Activated naive CD8-positive, alpha-beta T cell treated with anti-CD3 and anti-CD28 coated beads, Interleukin-2, amount 50 U/mL, for 24 hours (primary cell): ENCODE measurements at regions not wholly inside any gene's neighbourhood (a gene's known extent, or its start where the extent isn't known, plus 50 kb on each side); places are given as distances from the start of the nearest gene placed in this dataset.

Source experiments
- ATAC-seq: fragments of 150-1000 bp; cut with Tn5 transposase; one replicate; pipeline ENCODE4 v1.10.0; 2021
- DNase-seq: peaks from one replicate; pipeline ENCODE4 v3.0.0; 2021
- H3K27ac Mint-ChIP-seq: one replicate; pipeline ENCODE4 v1.8.0; 2021; ENCODE audit warnings: mild to moderate bottlenecking, mixed read lengths
- H3K27me3 Mint-ChIP-seq: one replicate; pipeline ENCODE4 v1.8.0; 2021; ENCODE audit warnings: mixed read lengths
- H3K36me3 Mint-ChIP-seq: one replicate; pipeline ENCODE4 v1.8.0; 2021; ENCODE audit warnings: low read depth, mixed read lengths
- H3K4me1 Mint-ChIP-seq: one replicate; pipeline ENCODE4 v1.8.0; 2021; ENCODE audit warnings: mixed read lengths
- H3K4me3 Mint-ChIP-seq: one replicate; pipeline ENCODE4 v1.8.0; 2021; ENCODE audit warnings: mild to moderate bottlenecking, moderate library complexity, mixed read lengths
- H3K9me3 Mint-ChIP-seq: one replicate; pipeline ENCODE4 v1.8.0; 2021; ENCODE audit warnings: mixed read lengths

- Mint-ChIP-seq H3K4me1 (no peaks in the 10 kb centered on the region), H3K27me3 (no peaks in the 10 kb centered on the region), H3K27ac (no peak overlapping the region), H3K4me3 (no peak overlapping the region), H3K36me3 (no peaks in the 10 kb centered on the region), H3K9me3 (peaks cover 18% of the 10 kb centered on the region)
- DNase-seq = no peak
- ATAC-seq = no peak
These were observed 437.6 kb downstream of the EIPR1 start for GRCh38 chr2:2940061-2940460.

- Mint-ChIP-seq H3K9me3 (peaks cover 13% of the 10 kb centered on the region), H3K36me3 (no peaks in the 10 kb centered on the region), H3K27me3 (no peaks in the 10 kb centered on the region), H3K4me1 (no peaks in the 10 kb centered on the region), H3K27ac (no peak overlapping the region), H3K4me3 (no peak overlapping the region)
- no peak for DNase-seq
- no peak for ATAC-seq
These were observed 438.4 kb downstream of the EIPR1 start for GRCh38 chr2:2939078-2939795.

GRCh38 chr2:2938481-2938880 is 439.1 kb downstream of the EIPR1 start:
- ATAC-seq (no peak), DNase-seq (no peak)
- Mint-ChIP-seq H3K27ac (no peak overlapping the region), H3K9me3 (peaks cover 6% of the 10 kb centered on the region), H3K36me3 (no peaks in the 10 kb centered on the region), H3K4me1 (no peaks in the 10 kb centered on the region), H3K4me3 (no peak overlapping the region), H3K27me3 (no peaks in the 10 kb centered on the region)

GRCh38 chr2:2935445-2936149 is 442.0 kb downstream of the EIPR1 start:
- H3K36me3 Mint-ChIP-seq = no peaks in the 10 kb centered on the region
- ATAC-seq (no peak), DNase-seq (no peak)
- peaks cover 6% of the 10 kb centered on the region for H3K9me3 Mint-ChIP-seq
- no peaks in the 10 kb centered on the region for H3K4me1 Mint-ChIP-seq
- H3K4me3 Mint-ChIP-seq = no peak overlapping the region
- no peaks in the 10 kb centered on the region for H3K27me3 Mint-ChIP-seq
- H3K27ac Mint-ChIP-seq = no peak overlapping the region

GRCh38 chr2:2933426-2933825 is 444.2 kb downstream of the EIPR1 start:
- no peaks in the 10 kb centered on the region for H3K36me3 Mint-ChIP-seq
- no peak for ATAC-seq
- H3K27me3 Mint-ChIP-seq = peaks cover 8% of the 10 kb centered on the region
- H3K4me3 Mint-ChIP-seq = no peak overlapping the region
- peaks cover 11% of the 10 kb centered on the region for H3K9me3 Mint-ChIP-seq
- H3K4me1 Mint-ChIP-seq = no peaks in the 10 kb centered on the region
- H3K27ac Mint-ChIP-seq = no peak overlapping the region
- no peak for DNase-seq

GRCh38 chr2:2932692-2933305 is 444.8 kb downstream of the EIPR1 start:
- peaks cover 11% of the 10 kb centered on the region for H3K9me3 Mint-ChIP-seq
- ATAC-seq = no peak
- H3K4me1 Mint-ChIP-seq = no peaks in the 10 kb centered on the region
- DNase-seq = no peak
- no peaks in the 10 kb centered on the region for H3K36me3 Mint-ChIP-seq
- H3K27me3 Mint-ChIP-seq = peaks cover 8% of the 10 kb centered on the region
- no peak overlapping the region for H3K27ac Mint-ChIP-seq
- no peak overlapping the region for H3K4me3 Mint-ChIP-seq

- DNase-seq (no peak), ATAC-seq (no peak)
- H3K36me3 Mint-ChIP-seq = no peaks in the 10 kb centered on the region
- peaks cover 11% of the 10 kb centered on the region for H3K9me3 Mint-ChIP-seq
- H3K27ac Mint-ChIP-seq = no peak overlapping the region
- H3K4me3 Mint-ChIP-seq = no peak overlapping the region
- peaks cover 8% of the 10 kb centered on the region for H3K27me3 Mint-ChIP-seq
- H3K4me1 Mint-ChIP-seq = no peaks in the 10 kb centered on the region
These were observed 445.4 kb downstream of the EIPR1 start for GRCh38 chr2:2932189-2932588.

- Mint-ChIP-seq H3K27ac (no peak overlapping the region), H3K27me3 (peaks cover 8% of the 10 kb centered on the region), H3K36me3 (no peaks in the 10 kb centered on the region), H3K9me3 (peaks cover 6% of the 10 kb centered on the region), H3K4me1 (no peaks in the 10 kb centered on the region), H3K4me3 (no peak overlapping the region)
- ATAC-seq = no peak
- no peak for DNase-seq
These were observed 446.1 kb downstream of the EIPR1 start for GRCh38 chr2:2931318-2932075.

GRCh38 chr2:2930841-2931240 is 446.8 kb downstream of the EIPR1 start:
- Mint-ChIP-seq H3K4me1 (no peaks in the 10 kb centered on the region), H3K9me3 (peaks cover 4% of the 10 kb centered on the region), H3K27ac (no peak overlapping the region), H3K4me3 (no peak overlapping the region), H3K36me3 (no peaks in the 10 kb centered on the region), H3K27me3 (peaks cover 8% of the 10 kb centered on the region)
- ATAC-seq (no peak), DNase-seq (no peak)

- H3K4me1 Mint-ChIP-seq = no peaks in the 10 kb centered on the region
- ATAC-seq (no peak), DNase-seq (no peak)
- H3K27ac Mint-ChIP-seq = no peak overlapping the region
- H3K36me3 Mint-ChIP-seq = no peaks in the 10 kb centered on the region
- peaks cover 4% of the 10 kb centered on the region for H3K9me3 Mint-ChIP-seq
- peaks cover 8% of the 10 kb centered on the region for H3K27me3 Mint-ChIP-seq
- H3K4me3 Mint-ChIP-seq = no peak overlapping the region
These were observed 450.8 kb downstream of the EIPR1 start for GRCh38 chr2:2926858-2927175.

GRCh38 chr2:2926009-2926857 is 451.4 kb downstream of the EIPR1 start:
- H3K36me3 Mint-ChIP-seq = no peaks in the 10 kb centered on the region
- DNase-seq = no peak
- no peak overlapping the region for H3K4me3 Mint-ChIP-seq
- H3K4me1 Mint-ChIP-seq = no peaks in the 10 kb centered on the region
- ATAC-seq = no peak
- peaks cover 8% of the 10 kb centered on the region for H3K27me3 Mint-ChIP-seq
- H3K27ac Mint-ChIP-seq = no peak overlapping the region
- H3K9me3 Mint-ChIP-seq = peaks cover 4% of the 10 kb centered on the region

- H3K4me3 Mint-ChIP-seq = no peak overlapping the region
- ATAC-seq = no peak
These were observed 455.5 kb downstream of the EIPR1 start for GRCh38 chr2:2922156-2922555.

GRCh38 chr2:2921011-2921720 is 456.5 kb downstream of the EIPR1 start:
- ATAC-seq = no peak
- Mint-ChIP-seq H3K27me3 (no peaks in the 10 kb centered on the region), H3K36me3 (no peaks in the 10 kb centered on the region), H3K4me1 (no peaks in the 10 kb centered on the region), H3K4me3 (no peak overlapping the region), H3K27ac (no peak overlapping the region), H3K9me3 (no peaks in the 10 kb centered on the region)
- DNase-seq = no peak

More at GRCh38 chr2:2922156-2922555, 455.5 kb downstream of the EIPR1 start:
- Mint-ChIP-seq H3K27me3 (no peaks in the 10 kb centered on the region), H3K4me1 (no peaks in the 10 kb centered on the region), H3K36me3 (no peaks in the 10 kb centered on the region), H3K9me3 (no peaks in the 10 kb centered on the region), H3K27ac (no peak overlapping the region)
- DNase-seq = no peak
